ENCODE measurements at regions not wholly inside any gene's neighbourhood (a gene's known extent, or its start where the extent isn't known, plus 50 kb on each side); places are given as distances from the start of the nearest gene placed in this dataset.

- TF ChIP-seq CTCF (IDR thresholded peaks at IDR 0.05) (no peak), POLR2A (IDR thresholded peaks at IDR 0.05) (no peak)
These were observed 387.6 kb upstream of the CBLB start for GRCh38 chr3:106256249-106256957.
